IPS-NIHi11 (cell line): ENCODE measurements at regions not wholly inside any gene's neighbourhood (a gene's known extent, or its start where the extent isn't known, plus 50 kb on each side); places are given as distances from the start of the nearest gene placed in this dataset.

Source experiments
- DNase-seq: peaks from one replicate; pipeline ENCODE4 v3.0.0; 2012; ENCODE audit warnings: mixed read lengths, low spot score

GRCh38 chr11:71201936-71202597 lies 50.3 kb downstream of the SHANK2 start:
- no peak for DNase-seq

- no peak for DNase-seq
Observed at GRCh38 chr11:71201231-71201630, 51.1 kb downstream of the SHANK2 start.

DNA sequence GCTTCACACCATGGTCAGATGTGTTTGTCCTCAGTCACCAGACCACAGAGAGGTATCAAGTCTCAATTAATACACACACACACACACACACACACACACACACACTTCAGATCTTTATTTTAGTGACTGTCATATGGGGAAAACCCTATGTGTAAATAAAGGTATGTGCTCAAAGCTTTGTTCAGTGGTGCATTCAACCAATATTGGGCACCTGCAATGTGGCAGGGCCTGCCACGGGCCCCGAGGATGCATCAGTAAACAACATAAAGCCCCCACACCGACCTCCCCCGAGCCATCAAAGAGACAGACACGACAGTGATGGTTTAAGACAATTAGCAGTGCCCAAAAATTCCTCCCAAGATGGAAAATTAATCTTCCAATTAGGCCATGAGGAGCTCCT lies 51.6 kb downstream of the SHANK2 start:
- DNase-seq, result no peak

GRCh38 chr11:71200172-71200716 lies 52.1 kb downstream of the SHANK2 start:
- no peak for DNase-seq

DNA sequence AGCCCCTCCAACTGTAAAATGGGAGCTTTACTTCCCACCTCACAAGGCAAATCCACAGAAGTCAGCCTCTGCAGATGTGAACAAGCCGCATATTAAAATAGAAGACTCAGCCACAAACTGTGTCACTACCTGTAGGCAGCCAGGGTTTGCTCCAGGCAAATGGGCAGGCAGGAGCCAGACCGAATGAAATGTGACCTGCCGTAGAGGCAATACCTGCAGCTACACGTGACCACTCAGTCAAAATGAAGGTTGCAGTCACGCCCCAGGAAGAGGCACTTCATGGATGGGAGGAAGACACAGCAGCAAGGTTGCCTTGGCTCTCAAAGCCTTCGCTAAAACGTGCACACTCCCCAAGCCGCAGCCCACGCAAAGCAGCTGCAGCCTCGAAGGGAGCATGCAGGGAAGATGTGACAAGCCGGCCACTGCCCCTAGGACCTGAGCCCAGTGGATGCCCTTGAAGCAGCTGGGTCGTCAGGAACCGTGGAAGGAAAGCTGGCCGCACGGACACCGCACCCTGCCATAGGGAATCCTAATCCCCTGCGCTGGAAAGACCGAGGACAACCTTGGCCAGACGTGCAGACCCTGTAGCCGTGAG lies 53.1 kb downstream of the SHANK2 start:
- DNase-seq, result no peak

DNA sequence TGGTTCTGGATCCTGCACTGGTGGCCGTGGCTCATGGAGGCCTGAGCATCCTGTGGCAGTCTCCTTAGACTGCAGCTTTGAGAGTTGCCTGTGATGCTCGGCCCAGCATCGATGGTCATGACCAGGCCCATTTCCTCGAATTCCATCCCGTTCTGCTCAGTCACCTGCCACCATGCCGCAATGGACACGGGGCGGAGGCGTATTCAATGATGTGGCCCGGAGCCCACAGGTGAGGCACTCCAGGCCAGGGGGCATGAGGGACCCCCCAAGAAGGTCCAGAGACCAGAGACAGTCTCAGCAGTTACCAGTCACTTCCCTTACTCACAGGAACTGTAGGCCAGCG lies 53.6 kb downstream of the SHANK2 start:
- no peak for DNase-seq

GRCh38 chr11:71198141-71198822 lies 54.1 kb downstream of the SHANK2 start:
- DNase-seq, result no peak

DNA sequence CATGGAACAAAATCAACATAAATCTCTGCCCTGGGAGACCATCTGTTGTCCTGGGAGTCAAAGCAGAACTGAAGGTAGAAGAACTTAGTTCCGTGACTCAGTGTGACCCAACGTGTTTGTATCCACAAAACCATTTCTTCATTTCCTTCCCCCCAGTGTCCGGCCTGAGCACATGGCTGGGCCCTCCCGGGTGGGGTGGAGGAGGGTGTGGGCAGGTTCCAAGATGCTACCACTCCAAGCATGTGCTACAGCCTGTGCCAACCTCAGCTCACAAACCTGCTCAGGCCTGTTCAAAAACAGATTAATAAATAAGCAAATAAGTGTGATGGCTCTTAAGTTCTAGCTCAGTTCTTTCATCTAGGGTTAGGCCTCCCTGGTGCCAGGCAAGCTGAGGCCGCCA lies 55.3 kb downstream of the SHANK2 start:
- DNase-seq, result no peak

- DNase-seq, result no peak
Observed at GRCh38 chr11:71194710-71195109, 57.7 kb downstream of the SHANK2 start.

- no peak for DNase-seq
Observed at GRCh38 chr11:71193431-71193830, 58.9 kb downstream of the SHANK2 start.

- no peak for DNase-seq
Observed at GRCh38 chr11:71192629-71193028, 59.7 kb downstream of the SHANK2 start.

DNA sequence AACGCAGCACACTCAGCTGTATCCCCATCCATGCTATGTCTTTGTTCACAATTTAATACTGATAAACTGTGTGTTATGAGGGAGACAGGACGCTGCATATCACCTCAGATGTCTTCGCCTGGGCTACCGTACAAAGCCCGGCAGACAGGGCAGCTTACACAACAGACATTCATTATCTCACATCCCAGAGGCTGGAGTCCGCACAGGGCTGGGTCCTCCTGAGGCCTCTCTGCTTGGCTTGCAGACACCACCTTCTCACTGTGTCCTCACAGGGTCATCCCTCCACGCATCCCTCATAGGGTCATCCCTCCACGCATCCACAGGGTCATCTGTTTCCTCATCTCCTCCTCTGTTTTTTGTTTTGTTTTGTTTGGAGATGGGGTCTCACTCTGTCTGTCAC lies 61.2 kb downstream of the SHANK2 start:
- no peak for DNase-seq

GRCh38 chr11:71190551-71190950 lies 61.8 kb downstream of the SHANK2 start:
- DNase-seq, result no peak

GRCh38 chr11:71189768-71190315 lies 62.5 kb downstream of the SHANK2 start:
- no peak for DNase-seq

GRCh38 chr11:71188886-71189767 lies 63.2 kb downstream of the SHANK2 start:
- no peak for DNase-seq

DNA sequence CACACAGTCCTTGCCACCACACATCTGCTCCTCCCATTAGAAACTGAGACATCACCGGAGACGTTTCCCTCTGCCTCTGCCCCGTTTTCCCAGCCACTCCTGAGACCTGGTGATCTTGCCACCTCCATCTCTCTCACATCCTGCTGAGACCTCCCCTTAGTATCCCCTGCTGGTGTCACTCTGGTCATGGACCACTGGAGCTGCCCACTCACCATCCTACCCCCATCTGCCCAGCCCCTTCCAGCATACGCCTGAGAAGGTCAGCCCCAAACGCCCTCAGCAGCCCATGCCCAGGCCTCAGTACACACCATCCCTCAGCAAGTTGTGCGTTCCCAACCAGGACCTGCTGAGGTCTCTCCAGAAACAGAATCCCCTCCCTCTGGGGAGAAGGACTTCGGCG lies 64.3 kb downstream of the SHANK2 start:
- DNase-seq, result no peak

DNA sequence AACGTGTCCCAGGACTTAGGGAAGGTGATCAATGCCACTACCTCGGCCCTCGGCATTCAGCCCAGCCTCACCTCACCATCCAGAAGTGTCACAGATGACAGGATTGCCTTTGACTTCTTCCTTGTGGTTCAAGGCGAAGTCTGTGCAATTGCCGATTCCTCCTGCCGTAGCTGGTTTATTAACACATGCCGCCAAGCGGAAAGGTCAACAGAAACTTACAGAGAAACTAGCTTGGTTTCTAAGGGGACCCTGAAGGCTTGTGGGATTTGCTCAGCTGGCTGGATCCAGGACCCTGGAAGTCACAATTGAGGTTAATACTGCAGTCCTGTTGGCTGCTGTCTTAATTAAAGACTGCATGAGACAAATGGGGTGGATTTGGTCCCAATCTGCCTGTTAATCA lies 65.6 kb downstream of the SHANK2 start:
- DNase-seq, result no peak

GRCh38 chr11:71185411-71185810 lies 67.0 kb downstream of the SHANK2 start:
- no peak for DNase-seq

GRCh38 chr11:71184421-71185210 lies 67.8 kb downstream of the SHANK2 start:
- no peak for DNase-seq

DNA sequence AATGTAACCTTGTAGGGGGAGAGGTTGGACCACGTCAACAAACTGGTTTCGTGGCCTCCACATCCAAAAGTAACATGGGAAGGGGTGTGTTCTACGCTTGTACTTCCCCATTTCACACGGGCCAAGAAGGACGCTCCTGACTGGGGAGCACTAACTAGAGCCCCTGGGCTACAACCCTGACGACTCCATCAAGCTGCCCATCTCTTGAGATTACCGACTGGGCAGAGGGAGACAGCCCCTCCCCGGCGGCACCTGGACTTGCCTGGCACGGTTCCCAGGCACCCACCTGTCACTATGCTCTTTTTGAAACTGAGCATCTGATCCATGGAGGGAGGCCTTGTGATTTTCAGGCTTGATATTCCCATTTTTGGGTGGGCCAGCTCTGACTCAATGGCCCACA lies 68.5 kb downstream of the SHANK2 start:
- no peak for DNase-seq
